Spleen (tissue), 11 donors: ENCODE measurements at regions not wholly inside any gene's neighbourhood (a gene's known extent, or its start where the extent isn't known, plus 50 kb on each side); places are given as distances from the start of the nearest gene placed in this dataset.

Experiments
- DNase-seq: peaks from one replicate; pipeline ENCODE4 v3.0.0-alpha.2; 2020
- H3K27ac ChIP-seq, 8 donors: fragments of 200-600 bp; sonication (generic) in 7 of 8; 1 replicate in 4 of 8; 2 replicates in 4 of 8; pipeline versions ENCODE4 v1.5.0 to v1.8.0; 2016 to 2021; ENCODE audit warnings: inconsistent platforms in 4 of 8, mild to moderate bottlenecking in 4 of 8, moderate library complexity in 1 of 8
- H3K27me3 ChIP-seq, 7 donors: fragments of 200-600 bp; sonication (generic) in 6 of 7; replicated peaks in 1 of 7; 1 replicate in 4 of 7; 2 replicates in 3 of 7; pipeline versions ENCODE4 v1.5.0 to v1.8.0; 2016 to 2021; ENCODE audit warnings: inconsistent platforms in 3 of 7, mild to moderate bottlenecking in 1 of 7
- H3K36me3 ChIP-seq, 6 donors: fragments of 200-600 bp; sonication (generic) in 5 of 6; 1 replicate in 4 of 6; 2 replicates in 2 of 6; pipeline versions ENCODE4 v1.5.0 to v1.8.0; 2016 to 2021; ENCODE audit warnings: inconsistent platforms in 2 of 6
- H3K4me1 ChIP-seq, 6 donors: fragments of 200-600 bp; sonication (generic) in 5 of 6; 1 replicate in 3 of 6; 2 replicates in 3 of 6; pipeline versions ENCODE4 v1.5.0 to v1.8.0; 2016 to 2021; ENCODE audit warnings: inconsistent platforms in 3 of 6
- H3K4me3 ChIP-seq, 8 donors: fragments of 200-600 bp; sonication (generic) in 7 of 8; 1 replicate in 4 of 8; 2 replicates in 4 of 8; pipeline versions ENCODE4 v1.5.0 to v1.8.0; 2016 to 2021; ENCODE audit warnings: inconsistent platforms in 4 of 8, mild to moderate bottlenecking in 4 of 8, moderate library complexity in 2 of 8
- H3K9me3 ChIP-seq, 8 donors: fragments of 200-600 bp; sonication (generic) in 7 of 8; 1 replicate in 4 of 8; 2 replicates in 4 of 8; pipeline versions ENCODE4 v1.5.0 to v1.8.0; 2016 to 2021; ENCODE audit warnings: inconsistent platforms in 4 of 8
- POLR2A ChIP-seq, 3 donors: fragments of 450-650 bp; IDR thresholded peaks; one replicate each; pipeline ENCODE4 v1.5.1; 2017; ENCODE audit warnings: antibody characterized with exemption in 3 of 3, mild to moderate bottlenecking in 1 of 3
- POLR2AphosphoS5 ChIP-seq, 3 donors: sonication (generic); formaldehyde crosslinking; IDR thresholded peaks; one replicate each; pipeline ENCODE4 v1.5.1; 2017; ENCODE audit warnings: antibody characterized with exemption in 3 of 3
- WGBS, 5 donors: extraction: QIAGEN DNeasy Blood & Tissue Kit in 3 of 5; methylation state at CpG; one replicate each; pipeline versions ENCODE4 v1.1.5 to v1.1.7; 2013 to 2018; 5-methylcytosine and 5-hydroxymethylcytosine counted together
- intact Hi-C: fragments of 100-400 bp; cut with DNase I; formaldehyde crosslinking; loops from one replicate; pipeline ENCODE4 v1.15.0; 2023; ENCODE audit warnings: low total_unique reads
- TF ChIP-seq, protein P1 (sequence below), 11 experiments: fragments of 200-600 bp in 7 of 11; fragments of 450-650 bp in 4 of 11; sonication (generic) in 4 of 11; IDR thresholded peaks in 8 of 11; conservative IDR thresholded peaks in 3 of 11; 1 replicate in 7 of 11; 2 replicates in 4 of 11; pipeline versions ENCODE4 v1.4.0 to v1.8.0; 2016 to 2021; ENCODE audit warnings: antibody characterized with exemption in 11 of 11, inconsistent platforms in 4 of 11, mild to moderate bottlenecking in 1 of 11
- donor health status: healthy with polysubstance abuse.
- donor health status: DM: no; HTN: no; CAD: no; lungs with moderate emphysema.
- donor health status: DM: no; HTN: no; CAD: no.
- donor health status: Bipolar disorder and iron deficiency.
- donor health status: healthy.
- donor health status: DM: no; HTN: no; CAD: no.
- donor health status: DM: yes; HTN: yes; CAD: no.

DNA sequence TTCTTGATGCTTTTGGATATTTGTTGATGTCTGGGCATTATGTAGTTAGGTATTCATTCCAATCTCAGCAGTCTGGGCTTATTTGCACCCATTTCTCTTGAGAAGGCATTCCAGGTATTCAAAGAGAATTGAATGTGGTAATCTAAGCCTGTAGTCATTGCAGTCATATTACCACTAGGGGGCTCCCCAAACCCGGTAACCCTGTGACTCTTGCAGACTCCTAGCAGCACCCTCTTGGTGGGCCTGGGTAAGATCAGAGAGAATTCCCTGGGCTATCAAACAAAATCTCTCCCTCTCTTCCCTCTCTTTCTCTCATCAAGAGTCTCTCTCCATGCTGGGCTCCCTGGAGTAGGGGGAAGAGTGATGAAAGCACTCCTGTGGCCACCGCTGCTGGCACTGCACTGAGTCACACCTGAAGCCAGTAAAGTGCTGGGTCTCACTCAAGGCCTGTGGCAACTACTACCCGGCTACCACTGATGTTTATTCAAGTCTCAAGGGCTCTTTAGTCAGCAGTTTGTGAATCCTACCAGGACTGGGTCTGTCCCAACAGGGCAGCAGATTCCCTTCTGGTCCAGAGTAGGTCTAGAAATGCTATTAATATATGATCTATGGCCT lies 187.7 kb upstream of the NUDT10 start:
- WGBS, 5 donors, result 11 to 42% (median 31%) methylated on average over 1 to 3 of the region's 3 CpGs
- Histone ChIP-seq H3K36me3 (no peaks in the 10 kb centered on the region), H3K27ac (no peak overlapping the region), H3K9me3 (no peaks in the 10 kb centered on the region), H3K4me1 (no peaks in the 10 kb centered on the region), H3K4me3 (no peak overlapping the region), H3K27me3 (peaks cover 0 to 22% (median 0%) of the 10 kb centered on the region in 7 donors)
- DNase-seq, result no peak
- TF ChIP-seq, protein P1, sequence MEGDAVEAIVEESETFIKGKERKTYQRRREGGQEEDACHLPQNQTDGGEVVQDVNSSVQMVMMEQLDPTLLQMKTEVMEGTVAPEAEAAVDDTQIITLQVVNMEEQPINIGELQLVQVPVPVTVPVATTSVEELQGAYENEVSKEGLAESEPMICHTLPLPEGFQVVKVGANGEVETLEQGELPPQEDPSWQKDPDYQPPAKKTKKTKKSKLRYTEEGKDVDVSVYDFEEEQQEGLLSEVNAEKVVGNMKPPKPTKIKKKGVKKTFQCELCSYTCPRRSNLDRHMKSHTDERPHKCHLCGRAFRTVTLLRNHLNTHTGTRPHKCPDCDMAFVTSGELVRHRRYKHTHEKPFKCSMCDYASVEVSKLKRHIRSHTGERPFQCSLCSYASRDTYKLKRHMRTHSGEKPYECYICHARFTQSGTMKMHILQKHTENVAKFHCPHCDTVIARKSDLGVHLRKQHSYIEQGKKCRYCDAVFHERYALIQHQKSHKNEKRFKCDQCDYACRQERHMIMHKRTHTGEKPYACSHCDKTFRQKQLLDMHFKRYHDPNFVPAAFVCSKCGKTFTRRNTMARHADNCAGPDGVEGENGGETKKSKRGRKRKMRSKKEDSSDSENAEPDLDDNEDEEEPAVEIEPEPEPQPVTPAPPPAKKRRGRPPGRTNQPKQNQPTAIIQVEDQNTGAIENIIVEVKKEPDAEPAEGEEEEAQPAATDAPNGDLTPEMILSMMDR (IDR thresholded peaks at IDR 0.05 in 8 of 11, conservative IDR thresholded peaks at IDR 0.05 in 3 of 11), result peak in 9 of 11 experiments; percentile 22 to 64 (median 50)
- TF ChIP-seq POLR2A (IDR thresholded peaks at IDR 0.05), result no peak
- intact Hi-C loops, result loop anchor here (10.0 kb wide), 1 partner anchor 270 kb away; no protein-coding TSS in a partner anchor

DNA sequence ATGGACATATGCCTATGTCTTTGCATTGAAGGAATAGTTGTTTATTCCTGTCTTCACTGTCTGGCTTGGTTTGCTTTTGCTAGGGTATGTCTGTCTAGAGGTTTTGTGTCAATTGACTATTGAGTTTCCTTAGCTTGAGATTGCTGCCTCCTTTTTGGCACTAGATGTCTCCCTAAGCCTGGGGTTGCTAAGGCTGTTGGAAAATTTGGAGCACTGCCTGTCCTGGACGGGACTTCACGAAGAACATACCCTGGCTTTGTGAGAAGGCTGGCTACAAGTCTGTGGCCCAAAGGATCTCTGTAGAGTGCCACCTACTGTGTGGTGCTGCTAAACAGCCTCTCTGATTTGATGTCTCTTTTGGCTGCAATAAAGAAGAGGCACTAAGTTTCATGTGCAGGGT lies 183.8 kb upstream of the NUDT10 start:
- no peaks in the 10 kb centered on the region for H3K4me1 ChIP-seq
- H3K9me3 ChIP-seq, result no peaks in the 10 kb centered on the region
- WGBS, 5 donors, result 17 to 48% (median 22%) methylated on average over 1 to 2 of the region's 2 CpGs
- no peak overlapping the region for H3K4me3 ChIP-seq
- peaks cover 0 to 27% (median 0%) of the 10 kb centered on the region in 7 donors for H3K27me3 ChIP-seq
- intact Hi-C loops, result loop anchor here (10.0 kb wide), 1 partner anchor 266 kb away; no protein-coding TSS in a partner anchor
- no peak for TF ChIP-seq POLR2AphosphoS5 (IDR thresholded peaks at IDR 0.05)
- TF ChIP-seq POLR2A (IDR thresholded peaks at IDR 0.05), result no peak
- TF ChIP-seq, protein P1 (IDR thresholded peaks at IDR 0.05 in 8 of 11, conservative IDR thresholded peaks at IDR 0.05 in 3 of 11), result peak in 1 of 11 experiments; percentile 23
- H3K27ac ChIP-seq, result no peak overlapping the region
- no peak for DNase-seq
- H3K36me3 ChIP-seq, result no peaks in the 10 kb centered on the region

DNA sequence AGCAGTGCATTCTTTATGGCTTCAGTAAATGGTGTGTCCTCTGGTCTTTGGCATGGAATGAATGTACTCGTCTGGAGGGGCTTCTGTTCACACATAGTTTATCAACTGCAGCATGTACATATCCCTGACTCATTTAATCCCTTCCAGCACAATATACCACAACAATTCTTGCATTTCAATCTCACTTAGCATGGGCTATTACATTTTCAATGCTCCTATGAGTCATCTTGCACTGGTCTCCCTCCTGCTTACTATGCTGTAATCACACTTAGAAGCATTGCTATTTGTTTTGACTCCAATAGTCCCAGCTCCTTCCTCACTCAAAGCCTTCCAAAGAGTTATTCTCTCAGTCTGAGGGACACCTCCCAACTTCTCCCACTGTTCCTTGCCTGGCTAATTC lies 180.9 kb upstream of the NUDT10 start:
- Histone ChIP-seq H3K9me3 (no peaks in the 10 kb centered on the region), H3K4me3 (no peak overlapping the region), H3K4me1 (no peaks in the 10 kb centered on the region), H3K36me3 (no peaks in the 10 kb centered on the region), H3K27ac (no peak overlapping the region), H3K27me3 (peaks cover 0 to 10% (median 0%) of the 10 kb centered on the region in 7 donors)
- DNase-seq, result no peak
- intact Hi-C loops, result no loop called here
- 27 to 83% (median 55%) methylated on average over 1 of the region's 1 CpG for WGBS, 5 donors
- TF ChIP-seq POLR2A (IDR thresholded peaks at IDR 0.05) (no peak), POLR2AphosphoS5 (IDR thresholded peaks at IDR 0.05) (no peak)
- TF ChIP-seq, protein P1 (IDR thresholded peaks at IDR 0.05 in 8 of 11, conservative IDR thresholded peaks at IDR 0.05 in 3 of 11), result no peak

DNA sequence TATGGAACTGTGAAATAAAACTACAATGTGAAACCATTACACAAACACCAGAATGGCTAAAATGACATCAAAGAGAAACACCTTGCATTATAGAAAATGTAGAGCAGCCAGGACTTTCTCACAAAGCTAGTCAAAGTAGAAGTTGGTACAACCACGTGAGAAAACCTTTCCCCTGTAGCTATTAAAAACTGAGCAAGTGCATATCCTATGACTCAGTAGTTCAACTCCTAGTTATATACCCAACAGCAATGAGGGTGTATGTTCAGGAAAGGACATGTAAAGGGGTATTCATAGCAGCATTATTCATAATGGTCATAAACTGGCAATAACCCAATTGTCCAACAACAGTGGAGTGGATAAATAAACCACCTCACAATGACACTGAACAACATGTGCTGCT lies 177.5 kb upstream of the NUDT10 start:
- intact Hi-C loops, result no loop called here
- Histone ChIP-seq H3K27ac (no peak overlapping the region), H3K4me1 (no peaks in the 10 kb centered on the region), H3K36me3 (no peaks in the 10 kb centered on the region), H3K9me3 (no peaks in the 10 kb centered on the region), H3K4me3 (no peak overlapping the region), H3K27me3 (peaks cover 0 to 10% (median 0%) of the 10 kb centered on the region in 7 donors)
- TF ChIP-seq POLR2A (IDR thresholded peaks at IDR 0.05), result no peak
- no peak for TF ChIP-seq POLR2AphosphoS5 (IDR thresholded peaks at IDR 0.05)
- TF ChIP-seq, protein P1 (IDR thresholded peaks at IDR 0.05 in 8 of 11, conservative IDR thresholded peaks at IDR 0.05 in 3 of 11), result no peak
- no peak for DNase-seq
- 53 to 86% (median 78%) methylated on average over 1 of the region's 1 CpG for WGBS, 5 donors
